Gastrocnemius medialis (tissue), 4 donors: ENCODE measurements at regions not wholly inside any gene's neighbourhood (a gene's known extent, or its start where the extent isn't known, plus 50 kb on each side); places are given as distances from the start of the nearest gene placed in this dataset.

Source experiments
- ATAC-seq, 2 donors: fragments of 150-250 bp; one replicate each; pipeline ENCODE4 v1.9.1; 2016
- DNase-seq, 2 donors: peaks; one replicate each; pipeline ENCODE4 v3.0.0-alpha.2; 2019
- H3K27ac ChIP-seq, 4 donors: fragments of 200-600 bp; sonication (generic); 1 replicate in 1 of 4; 2 replicates in 3 of 4; pipeline ENCODE4 v1.5.1; 2016 to 2018; ENCODE audit warnings: mild to moderate bottlenecking in 2 of 4, moderate library complexity in 1 of 4
- H3K27me3 ChIP-seq, 3 donors: fragments of 200-600 bp; sonication (generic) in 2 of 3; 1 replicate in 1 of 3; 2 replicates in 2 of 3; pipeline versions ENCODE4 v1.5.1 to v1.6.0; 2016 to 2019; ENCODE audit warnings: mild to moderate bottlenecking in 1 of 3, moderate library complexity in 1 of 3
- H3K36me3 ChIP-seq, 2 donors: fragments of 200-600 bp; sonication (generic) in 1 of 2; one replicate each; pipeline ENCODE4 v1.5.1; 2017 to 2018
- H3K4me1 ChIP-seq, 2 donors: fragments of 200-600 bp; sonication (generic) in 1 of 2; one replicate each; pipeline ENCODE4 v1.5.1; 2016 to 2017; ENCODE audit warnings: mild to moderate bottlenecking in 2 of 2
- H3K4me3 ChIP-seq, 4 donors: fragments of 200-600 bp; sonication (generic) in 3 of 4; 1 replicate in 1 of 4; 2 replicates in 3 of 4; pipeline ENCODE4 v1.5.1; 2016 to 2019; ENCODE audit warnings: mild to moderate bottlenecking in 2 of 4
- H3K9me3 ChIP-seq, 3 donors: fragments of 200-600 bp; sonication (generic) in 2 of 3; 1 replicate in 1 of 3; 2 replicates in 2 of 3; pipeline ENCODE4 v1.5.1; 2016 to 2019
- CTCF ChIP-seq, 5 experiments: fragments of 450-650 bp in 3 of 5; fragments of 200-600 bp in 2 of 5; sonication (generic) in 2 of 5; IDR thresholded peaks in 4 of 5; conservative IDR thresholded peaks in 1 of 5; 1 replicate in 4 of 5; 2 replicates in 1 of 5; pipeline ENCODE4 v1.5.1; 2016 to 2019; ENCODE audit warnings: antibody characterized with exemption in 5 of 5, mild to moderate bottlenecking in 3 of 5, moderate library complexity in 3 of 5
- POLR2A ChIP-seq, 2 donors: fragments of 450-650 bp; IDR thresholded peaks; one replicate each; pipeline ENCODE4 v1.6.1; 2017; ENCODE audit warnings: antibody characterized with exemption in 2 of 2, mild to moderate bottlenecking in 2 of 2, moderate library complexity in 2 of 2
- in situ Hi-C, 4 donors: fragments of 200-750 bp; cut with MboI; loops; one replicate each; pipeline versions ENCODE4 v1.15.0 to v1.8.0; 2017; ENCODE audit warnings: low sequenced_read_pairs in 4 of 4
- intact Hi-C: fragments of 100-400 bp; cut with DNase I; formaldehyde crosslinking; loops from one replicate; pipeline ENCODE4 v1.15.1; 2023; ENCODE audit warnings: low total_unique reads

GRCh38 chr3:124121379-124122312, 129.7 kb upstream of the ROPN1 start:
- H3K9me3 ChIP-seq: no peaks in the 10 kb centered on the region
- in situ Hi-C loops (no loop called here), intact Hi-C loops (no loop called here)
- DNase-seq: no peak
- H3K27me3 ChIP-seq: no peaks in the 10 kb centered on the region
- H3K4me1 ChIP-seq: peaks cover 6 to 33% of the 10 kb centered on the region in 2 donors
- no peak overlapping the region for H3K4me3 ChIP-seq
- H3K36me3 ChIP-seq: no peaks in the 10 kb centered on the region
- no peak for ATAC-seq
- no peak overlapping the region for H3K27ac ChIP-seq
- TF ChIP-seq POLR2A (IDR thresholded peaks at IDR 0.05): no peak
- TF ChIP-seq CTCF (IDR thresholded peaks at IDR 0.05 in 4 of 5, conservative IDR thresholded peaks at IDR 0.05 in 1 of 5): no peak

GRCh38 chr3:124125315-124125714, 133.4 kb upstream of the ROPN1 start:
- in situ Hi-C loops: no loop called here
- no peak for DNase-seq
- Histone ChIP-seq H3K36me3 (no peaks in the 10 kb centered on the region), H3K4me1 (peaks cover 0 to 23% of the 10 kb centered on the region in 2 donors), H3K27me3 (no peaks in the 10 kb centered on the region), H3K9me3 (no peaks in the 10 kb centered on the region), H3K4me3 (no peak overlapping the region), H3K27ac (no peak overlapping the region)
- TF ChIP-seq POLR2A (IDR thresholded peaks at IDR 0.05) (no peak), CTCF (IDR thresholded peaks at IDR 0.05 in 4 of 5, conservative IDR thresholded peaks at IDR 0.05 in 1 of 5) (no peak)
- intact Hi-C loops: no loop called here
- ATAC-seq: no peak

GRCh38 chr3:124126436-124127023, 134.6 kb upstream of the ROPN1 start:
- DNase-seq: no peak
- H3K4me3 ChIP-seq: no peak overlapping the region
- intact Hi-C loops: no loop called here
- in situ Hi-C loops: no loop called here
- H3K9me3 ChIP-seq: no peaks in the 10 kb centered on the region
- no peaks in the 10 kb centered on the region for H3K36me3 ChIP-seq
- no peaks in the 10 kb centered on the region for H3K27me3 ChIP-seq
- no peak for ATAC-seq
- TF ChIP-seq CTCF (IDR thresholded peaks at IDR 0.05 in 4 of 5, conservative IDR thresholded peaks at IDR 0.05 in 1 of 5) (no peak), POLR2A (IDR thresholded peaks at IDR 0.05) (no peak)
- peaks cover 6 to 29% of the 10 kb centered on the region in 2 donors for H3K4me1 ChIP-seq
- H3K27ac ChIP-seq: no peak overlapping the region

GRCh38 chr3:124131158-124131557, 139.2 kb upstream of the ROPN1 start:
- Histone ChIP-seq H3K27me3 (no peaks in the 10 kb centered on the region), H3K36me3 (no peaks in the 10 kb centered on the region), H3K4me1 (peaks cover 16 to 40% of the 10 kb centered on the region in 2 donors), H3K9me3 (no peaks in the 10 kb centered on the region), H3K27ac (peak overlapping the region in 3 of 4 donors; percentile 48 to 65 (median 51)), H3K4me3 (no peak overlapping the region)
- intact Hi-C loops: no loop called here
- ATAC-seq (peak; percentile 25 to 39), DNase-seq (no peak)
- in situ Hi-C loops: no loop called here
- no peak for TF ChIP-seq CTCF (IDR thresholded peaks at IDR 0.05 in 4 of 5, conservative IDR thresholded peaks at IDR 0.05 in 1 of 5)
- TF ChIP-seq POLR2A (IDR thresholded peaks at IDR 0.05): no peak
